Neural crest cell (in vitro differentiated cells): ENCODE measurements at regions not wholly inside any gene's neighbourhood (a gene's known extent, or its start where the extent isn't known, plus 50 kb on each side); places are given as distances from the start of the nearest gene placed in this dataset.

Experiments used
- DNase-seq: peaks from one replicate; pipeline ENCODE4 v3.0.0; 2021; ENCODE audit warnings: low read depth, mixed read lengths, low spot score
- H3K27ac Mint-ChIP-seq: one replicate; pipeline ENCODE4 v1.8.0; 2021; ENCODE audit warnings: mild to moderate bottlenecking, mixed read lengths; ENCODE audit not compliant: unreplicated experiment
- H3K27me3 Mint-ChIP-seq: 2 replicates; pipeline ENCODE4 v1.8.0; 2021; ENCODE audit warnings: low read depth, mild to moderate bottlenecking, mixed read lengths
- H3K36me3 Mint-ChIP-seq: 2 replicates; pipeline ENCODE4 v1.8.0; 2021; ENCODE audit warnings: low read depth, mild to moderate bottlenecking, mixed read lengths
- H3K4me1 Mint-ChIP-seq: 2 replicates; pipeline ENCODE4 v1.8.0; 2021; ENCODE audit warnings: mixed read lengths
- H3K4me3 Mint-ChIP-seq: one replicate; pipeline ENCODE4 v1.8.0; 2021; ENCODE audit warnings: mild to moderate bottlenecking, mixed read lengths
- H3K9me3 Mint-ChIP-seq: 2 replicates; pipeline ENCODE4 v1.8.0; 2021; ENCODE audit warnings: mixed read lengths
- CTCF ChIP-seq: fragments of 200-600 bp; sonication (generic); conservative IDR thresholded peaks from 2 replicates; pipeline ENCODE4 v1.5.0; 2021; ENCODE audit warnings: antibody characterized with exemption, mild to moderate bottlenecking

GRCh38 chr15:62257996-62258521, 93.0 kb upstream of the C2CD4B start:
- Mint-ChIP-seq H3K9me3 (peaks cover 12% of the 10 kb centered on the region), H3K27me3 (no peaks in the 10 kb centered on the region), H3K36me3 (peaks cover 20% of the 10 kb centered on the region), H3K4me1 (no peaks in the 10 kb centered on the region), H3K4me3 (no peak overlapping the region), H3K27ac (no peak overlapping the region)
- DNase-seq = no peak
- TF ChIP-seq CTCF = no peak

- peak overlapping the region; percentile 20 for H3K27ac Mint-ChIP-seq
- peaks cover 14% of the 10 kb centered on the region for H3K9me3 Mint-ChIP-seq
- H3K36me3 Mint-ChIP-seq = peaks cover 25% of the 10 kb centered on the region
- no peak for TF ChIP-seq CTCF
- no peaks in the 10 kb centered on the region for H3K4me1 Mint-ChIP-seq
- H3K4me3 Mint-ChIP-seq = no peak overlapping the region
- DNase-seq = no peak
- no peaks in the 10 kb centered on the region for H3K27me3 Mint-ChIP-seq
These were observed 97.3 kb upstream of the C2CD4B start for GRCh38 chr15:62262305-62262941.

DNA sequence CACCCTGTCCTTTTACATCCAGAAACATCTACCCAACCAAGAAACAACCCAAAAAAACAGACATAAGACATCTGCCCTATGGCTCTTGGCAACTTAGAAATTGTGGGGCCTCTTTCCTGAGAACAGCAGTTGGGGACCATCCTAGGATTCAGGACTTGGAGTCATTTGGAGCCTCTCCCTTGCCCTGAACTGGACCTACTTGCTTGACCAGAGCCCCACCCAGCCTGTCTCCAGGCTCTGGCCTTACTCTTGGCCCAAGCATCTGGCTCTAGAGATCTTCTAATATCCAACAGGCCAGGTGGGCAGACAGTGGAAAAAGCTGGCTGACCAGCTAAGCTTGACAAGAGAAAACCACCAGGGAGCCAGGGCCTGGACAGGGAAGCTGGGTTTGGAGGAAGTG, 99.1 kb upstream of the C2CD4B start:
- peaks cover 21% of the 10 kb centered on the region for H3K9me3 Mint-ChIP-seq

GRCh38 chr15:62269504-62269903, 104.4 kb upstream of the C2CD4B start:
- Mint-ChIP-seq H3K27ac (no peak overlapping the region), H3K9me3 (peaks cover 19% of the 10 kb centered on the region), H3K4me1 (no peaks in the 10 kb centered on the region), H3K27me3 (no peaks in the 10 kb centered on the region), H3K4me3 (no peak overlapping the region), H3K36me3 (peaks cover 19% of the 10 kb centered on the region)
- DNase-seq = no peak
- no peak for TF ChIP-seq CTCF

More for the DNA sequence above, 99.1 kb upstream of the C2CD4B start:
- Mint-ChIP-seq H3K4me3 (no peak overlapping the region), H3K4me1 (no peaks in the 10 kb centered on the region), H3K27me3 (no peaks in the 10 kb centered on the region), H3K27ac (no peak overlapping the region), H3K36me3 (peaks cover 32% of the 10 kb centered on the region)
- TF ChIP-seq CTCF = no peak
- DNase-seq = no peak

GRCh38 chr15:62270216-62270921, 105.3 kb upstream of the C2CD4B start:
- Mint-ChIP-seq H3K27ac (no peak overlapping the region), H3K9me3 (peaks cover 23% of the 10 kb centered on the region), H3K27me3 (no peaks in the 10 kb centered on the region)

More at GRCh38 chr15:62270216-62270921, 105.3 kb upstream of the C2CD4B start:
- DNase-seq = no peak
- no peak for TF ChIP-seq CTCF
- Mint-ChIP-seq H3K4me3 (no peak overlapping the region), H3K4me1 (no peaks in the 10 kb centered on the region), H3K36me3 (peaks cover 19% of the 10 kb centered on the region)
